ENCODE measurements at regions not wholly inside any gene's neighbourhood (a gene's known extent, or its start where the extent isn't known, plus 50 kb on each side); places are given as distances from the start of the nearest gene placed in this dataset.

DNA sequence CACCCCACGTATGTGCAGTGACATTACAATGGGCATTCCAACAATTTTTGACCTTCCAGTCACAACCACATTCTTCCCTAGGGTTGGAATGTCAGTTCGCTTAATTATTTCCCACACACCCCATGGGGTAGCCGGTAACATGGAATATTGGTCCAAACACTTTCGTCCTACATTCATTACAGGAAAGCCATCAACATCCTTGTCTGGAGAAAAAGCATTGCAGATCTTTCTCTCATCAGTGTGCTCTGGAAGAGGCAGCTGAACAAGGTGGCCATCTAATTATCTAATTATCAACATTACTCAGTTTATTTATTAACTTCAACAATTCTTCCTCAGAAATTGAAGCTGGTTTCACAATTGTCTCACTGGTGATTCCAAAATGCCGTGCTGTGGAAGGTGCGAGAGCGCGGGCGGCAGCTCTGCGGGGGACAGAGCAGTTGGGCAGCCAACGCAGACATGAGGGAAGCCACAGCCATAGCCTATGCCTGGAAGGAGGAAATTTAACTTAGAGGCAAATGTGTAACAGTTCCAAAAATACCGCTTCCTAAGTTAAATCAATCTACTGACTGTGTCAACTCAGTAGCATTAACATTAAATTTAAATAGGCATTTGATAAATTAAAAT lies 1158.9 kb upstream of the EPHA6 start:
- TF ChIP-seq HNRNPH1 (optimal IDR thresholded peaks at IDR 0.05; ENCODE audit: low read depth, low read length): no peak
- TF ChIP-seq POLR2AphosphoS5 (IDR thresholded peaks at IDR 0.05; ENCODE audit: control insufficient read depth, insufficient read depth, low read depth, low read length): no peak
- TF ChIP-seq CHD1 (IDR thresholded peaks at IDR 0.05; ENCODE audit: low read length): no peak
- no peak for TF ChIP-seq LARP7 (IDR thresholded peaks at IDR 0.05)
- no peak for TF ChIP-seq MTA3 (IDR thresholded peaks at IDR 0.05; ENCODE audit: borderline replicate concordance)
- no peak for TF ChIP-seq ATF7 (IDR thresholded peaks at IDR 0.05)
- no peak for TF ChIP-seq PHF8 (IDR thresholded peaks at IDR 0.05; ENCODE audit: borderline replicate concordance, low read length)
- TF ChIP-seq EGR1 (conservative IDR thresholded peaks at IDR 0.05): no peak
- no peak for TF ChIP-seq PHB (CRISPR knock-in tag; IDR thresholded peaks at IDR 0.05)
- TF ChIP-seq, protein P1, sequence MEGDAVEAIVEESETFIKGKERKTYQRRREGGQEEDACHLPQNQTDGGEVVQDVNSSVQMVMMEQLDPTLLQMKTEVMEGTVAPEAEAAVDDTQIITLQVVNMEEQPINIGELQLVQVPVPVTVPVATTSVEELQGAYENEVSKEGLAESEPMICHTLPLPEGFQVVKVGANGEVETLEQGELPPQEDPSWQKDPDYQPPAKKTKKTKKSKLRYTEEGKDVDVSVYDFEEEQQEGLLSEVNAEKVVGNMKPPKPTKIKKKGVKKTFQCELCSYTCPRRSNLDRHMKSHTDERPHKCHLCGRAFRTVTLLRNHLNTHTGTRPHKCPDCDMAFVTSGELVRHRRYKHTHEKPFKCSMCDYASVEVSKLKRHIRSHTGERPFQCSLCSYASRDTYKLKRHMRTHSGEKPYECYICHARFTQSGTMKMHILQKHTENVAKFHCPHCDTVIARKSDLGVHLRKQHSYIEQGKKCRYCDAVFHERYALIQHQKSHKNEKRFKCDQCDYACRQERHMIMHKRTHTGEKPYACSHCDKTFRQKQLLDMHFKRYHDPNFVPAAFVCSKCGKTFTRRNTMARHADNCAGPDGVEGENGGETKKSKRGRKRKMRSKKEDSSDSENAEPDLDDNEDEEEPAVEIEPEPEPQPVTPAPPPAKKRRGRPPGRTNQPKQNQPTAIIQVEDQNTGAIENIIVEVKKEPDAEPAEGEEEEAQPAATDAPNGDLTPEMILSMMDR (IDR thresholded peaks at IDR 0.05 in 2 of 3, conservative IDR thresholded peaks at IDR 0.05 in 1 of 3; ENCODE audit: insufficient read depth in 2 of 3, low read depth in 1 of 3, low read length in 3 of 3): no peak
- TF ChIP-seq ZC3H4 (CRISPR knock-in tag; IDR thresholded peaks at IDR 0.05; ENCODE audit: borderline replicate concordance): no peak
- no peak for TF ChIP-seq CCAR2 (IDR thresholded peaks at IDR 0.05; ENCODE audit: low read depth, low read length)

Measured in K562 (cell line).